OCI-LY1 (cell line): ENCODE measurements at regions not wholly inside any gene's neighbourhood (a gene's known extent, or its start where the extent isn't known, plus 50 kb on each side); places are given as distances from the start of the nearest gene placed in this dataset.

ENCODE experiments used
- CTCF ChIP-seq: fragments of 200-600 bp; sonication (generic), shearing (Covaris generic); IDR thresholded peaks from 2 replicates; pipeline ENCODE4 v1.5.1; 2017; ENCODE audit warnings: mild to moderate bottlenecking, antibody characterized with exemption, low read length, moderate library complexity, mixed read lengths
- EZH2 ChIP-seq: fragments of 200-600 bp; sonication (generic), shearing (Covaris generic); IDR thresholded peaks from 2 replicates; pipeline ENCODE4 v1.8.0; 2017; ENCODE audit warnings: borderline replicate concordance, mixed run types, mild to moderate bottlenecking, antibody characterized with exemption, low read length, moderate library complexity, mixed read lengths

- TF ChIP-seq CTCF (no peak), EZH2 (no peak)
Measured at GRCh38 chr3:77814845-77815244, 774.9 kb downstream of the ROBO2 start.
